Keratinocyte (primary cell): ENCODE measurements at regions not wholly inside any gene's neighbourhood (a gene's known extent, or its start where the extent isn't known, plus 50 kb on each side); places are given as distances from the start of the nearest gene placed in this dataset.

Source experiments
- DNase-seq: peaks from one replicate; pipeline ENCODE4 v3.0.0-alpha.2; 2011; ENCODE audit warnings: low read depth, missing footprints, low spot score
- FAIRE-seq: peaks from 2 replicates; lab custom pipeline; 2011; peaks lifted over from hg19 to GRCh38; lab: Jason Lieb, UNC
- H2AFZ ChIP-seq: 2 replicates; pipeline ENCODE4 v1.6.0; 2012; ENCODE audit warnings: low read length, control low read depth, inconsistent platforms; ENCODE audit not compliant: control insufficient read depth
- H3K27ac ChIP-seq: 2 replicates; pipeline ENCODE4 v1.5.1; 2011; ENCODE audit warnings: low read length; ENCODE audit not compliant: control insufficient read depth, insufficient read depth
- H3K27me3 ChIP-seq: 3 replicates; pipeline ENCODE4 v1.6.0; 2011; ENCODE audit warnings: low read length; ENCODE audit not compliant: control insufficient read depth, insufficient read depth; ENCODE audit errors: extremely low read depth
- H3K36me3 ChIP-seq, 2 experiments: 2 replicates in 1 of 2; 3 replicates in 1 of 2; pipeline ENCODE4 v1.5.1; 2011; ENCODE audit warnings: low read length in 2 of 2, mild to moderate bottlenecking in 1 of 2; ENCODE audit not compliant: control insufficient read depth in 2 of 2, insufficient read depth in 2 of 2; ENCODE audit errors: extremely low read depth in 1 of 2
- H3K4me1 ChIP-seq: 3 replicates; pipeline ENCODE4 v1.5.1; 2011; ENCODE audit warnings: low read length; ENCODE audit not compliant: control insufficient read depth, insufficient read depth; ENCODE audit errors: extremely low read depth
- H3K4me2 ChIP-seq: 3 replicates; pipeline ENCODE4 v1.6.0; 2011; ENCODE audit warnings: low read depth, low read length; ENCODE audit not compliant: control insufficient read depth, insufficient read depth; ENCODE audit errors: extremely low read depth
- H3K4me3 ChIP-seq, 3 experiments: fragments of 200-600 bp in 1 of 3; sonication (generic) in 1 of 3; 2 replicates in 2 of 3; 3 replicates in 1 of 3; pipeline ENCODE4 v1.5.1; 2011 to 2016; ENCODE audit warnings: low read length in 3 of 3, mild to moderate bottlenecking in 3 of 3, control low read depth in 2 of 3, inconsistent platforms in 1 of 3, low read depth in 1 of 3, mixed read lengths in 1 of 3, mixed run types in 1 of 3, moderate library complexity in 1 of 3; ENCODE audit not compliant: control insufficient read depth in 2 of 3, insufficient read depth in 2 of 3; ENCODE audit errors: extremely low read depth in 1 of 3
- H3K79me2 ChIP-seq: 2 replicates; pipeline ENCODE4 v1.6.0; 2012; ENCODE audit warnings: low read length; ENCODE audit not compliant: control insufficient read depth, insufficient read depth
- H3K9ac ChIP-seq: 3 replicates; pipeline ENCODE4 v1.6.0; 2011; ENCODE audit warnings: low read length; ENCODE audit not compliant: control insufficient read depth, insufficient read depth; ENCODE audit errors: extremely low read depth
- H3K9me1 ChIP-seq: 3 replicates; pipeline ENCODE4 v1.6.0; 2011; ENCODE audit warnings: low read length; ENCODE audit not compliant: control insufficient read depth, insufficient read depth; ENCODE audit errors: extremely low read depth
- H3K9me3 ChIP-seq: 2 replicates; pipeline ENCODE4 v1.5.1; 2012; ENCODE audit warnings: low read depth, low read length; ENCODE audit not compliant: control insufficient read depth
- H4K20me1 ChIP-seq: 3 replicates; pipeline ENCODE4 v1.6.0; 2011; ENCODE audit warnings: low read length; ENCODE audit not compliant: control insufficient read depth, insufficient read depth; ENCODE audit errors: extremely low read depth
- CTCF ChIP-seq, 3 experiments: IDR thresholded peaks in 1 of 3; conservative IDR thresholded peaks in 1 of 3; optimal IDR thresholded peaks in 1 of 3; 2 replicates in 2 of 3; 3 replicates in 1 of 3; pipeline versions ENCODE3 to v1.5.1; 2011; ENCODE audit warnings: low read length in 3 of 3, mild to moderate bottlenecking in 3 of 3, moderate library complexity in 2 of 3, control low read depth in 1 of 3, inconsistent platforms in 1 of 3; ENCODE audit not compliant: insufficient read depth in 2 of 3; ENCODE audit errors: extremely low read depth in 1 of 3
- EZH2 ChIP-seq: IDR thresholded peaks from one replicate; pipeline ENCODE4 v1.6.1; 2012; ENCODE audit warnings: inconsistent platforms, mild to moderate bottlenecking, low read length, moderate library complexity
- dilution Hi-C: fragments of 300-500 bp; cut with MboI; formaldehyde crosslinking; loops from one replicate; pipeline ENCODE4 v1.7.0; 2020; ENCODE audit warnings: low sequenced_read_pairs; ENCODE audit not compliant: extremely low pct_ligation_motif_present

GRCh38 chr7:27386581-27386980 lies 144.0 kb downstream of the EVX1 start:
- H3K9ac ChIP-seq = no peak overlapping the region
- FAIRE-seq = no peak
- H4K20me1 ChIP-seq = no peaks in the 10 kb centered on the region
- H3K4me1 ChIP-seq = no peaks in the 10 kb centered on the region
- H3K9me1 ChIP-seq = no peaks in the 10 kb centered on the region
- DNase-seq = no peak
- H3K9me3 ChIP-seq = no peaks in the 10 kb centered on the region
- H3K36me3 ChIP-seq = no peaks in the 10 kb centered on the region
- dilution Hi-C loops = no loop called here
- peaks cover 11% of the 10 kb centered on the region for H3K27me3 ChIP-seq
- TF ChIP-seq EZH2 (no peak), CTCF (optimal IDR thresholded peaks at IDR 0.05 in 1 of 3, IDR thresholded peaks at IDR 0.05 in 1 of 3, conservative IDR thresholded peaks at IDR 0.05 in 1 of 3; ENCODE audit: extremely low read depth in 1 of 3, insufficient read depth in 2 of 3, low read length in 3 of 3) (no peak)
- no peaks in the 10 kb centered on the region for H3K79me2 ChIP-seq
- H3K4me2 ChIP-seq = no peak overlapping the region
- H2AFZ ChIP-seq = no peak overlapping the region
- H3K4me3 ChIP-seq = no peak overlapping the region
- H3K27ac ChIP-seq = no peak overlapping the region

- TF ChIP-seq CTCF (optimal IDR thresholded peaks at IDR 0.05 in 1 of 3, IDR thresholded peaks at IDR 0.05 in 1 of 3, conservative IDR thresholded peaks at IDR 0.05 in 1 of 3; ENCODE audit: extremely low read depth in 1 of 3, insufficient read depth in 2 of 3, low read length in 3 of 3) = no peak
- no peak for TF ChIP-seq EZH2
- no peaks in the 10 kb centered on the region for H3K9me1 ChIP-seq
These were observed 145.3 kb downstream of the EVX1 start for GRCh38 chr7:27387864-27388263.

More at GRCh38 chr7:27387864-27388263, 145.3 kb downstream of the EVX1 start:
- DNase-seq (no peak), FAIRE-seq (no peak)
- Histone ChIP-seq H3K27ac (no peak overlapping the region), H3K4me1 (no peaks in the 10 kb centered on the region), H3K9me3 (no peaks in the 10 kb centered on the region), H3K79me2 (no peaks in the 10 kb centered on the region), H3K36me3 (no peaks in the 10 kb centered on the region), H3K27me3 (peaks cover 11% of the 10 kb centered on the region), H4K20me1 (no peaks in the 10 kb centered on the region), H3K4me3 (no peak overlapping the region), H2AFZ (no peak overlapping the region), H3K9ac (no peak overlapping the region), H3K4me2 (no peak overlapping the region)
- dilution Hi-C loops = no loop called here
